GM21723 (cell line): ENCODE measurements at regions not wholly inside any gene's neighbourhood (a gene's known extent, or its start where the extent isn't known, plus 50 kb on each side); places are given as distances from the start of the nearest gene placed in this dataset.
"Not testable (repeated sequence)": the region's sequence is repeated elsewhere in the genome, so short reads cannot be mapped to it uniquely, and the experiment has no call there.

Experiments
- ATAC-seq: cut with Tn5 transposase; IDR thresholded peaks from one replicate; pipeline ENCODE4 v1.9.1; 2021; ENCODE audit warnings: mild to moderate bottlenecking, moderate library complexity; ENCODE audit not compliant: unreplicated experiment

DNA sequence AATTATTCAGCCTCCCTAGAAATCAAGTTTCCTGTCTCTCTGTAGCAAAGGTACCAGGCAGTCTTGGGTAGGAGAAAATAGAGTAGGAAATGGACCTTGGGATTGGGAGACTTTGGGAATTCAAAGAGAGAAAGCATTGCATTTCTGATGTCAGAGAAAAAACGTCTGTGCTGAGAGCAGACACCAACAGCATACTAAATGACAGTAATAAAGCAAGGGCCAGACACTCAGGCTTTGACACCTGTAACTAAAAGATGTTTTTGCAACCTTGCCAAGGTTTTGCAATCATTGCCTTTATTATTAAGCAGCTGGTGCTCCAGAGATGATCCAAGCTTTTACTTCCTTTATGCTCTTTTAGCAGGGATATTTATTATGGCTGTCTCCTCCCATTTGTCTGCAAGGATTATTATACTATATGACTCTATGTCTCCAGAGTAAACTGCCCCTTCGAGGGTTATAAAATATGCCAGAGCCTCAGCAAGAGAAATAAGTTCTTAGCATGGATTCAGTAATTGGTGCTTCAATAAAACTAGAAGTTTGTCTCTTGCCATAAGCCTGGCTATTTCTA lies 85.2 kb upstream of the GRAMD1B start:
- ATAC-seq = no peak

DNA sequence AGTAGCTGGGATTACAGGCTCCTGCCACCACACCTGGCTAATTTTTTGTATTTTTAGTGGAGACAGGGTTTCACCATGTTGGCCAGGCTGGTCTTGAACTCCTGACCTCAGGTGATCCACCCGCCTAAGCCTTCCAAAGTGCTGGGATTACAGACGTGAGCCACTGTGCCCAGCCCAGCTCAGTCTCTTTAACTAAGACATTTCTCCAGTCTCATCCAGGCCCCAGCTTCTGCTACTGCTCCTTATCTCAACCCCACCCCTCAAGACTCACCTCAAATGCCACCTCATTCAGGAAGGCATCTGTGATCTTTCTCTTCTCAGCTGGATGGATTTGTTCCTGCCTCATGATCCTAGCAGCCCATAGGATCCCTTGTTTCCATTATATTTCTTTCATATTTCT lies 85.9 kb upstream of the GRAMD1B start:
- not testable (repeated sequence) for ATAC-seq

DNA sequence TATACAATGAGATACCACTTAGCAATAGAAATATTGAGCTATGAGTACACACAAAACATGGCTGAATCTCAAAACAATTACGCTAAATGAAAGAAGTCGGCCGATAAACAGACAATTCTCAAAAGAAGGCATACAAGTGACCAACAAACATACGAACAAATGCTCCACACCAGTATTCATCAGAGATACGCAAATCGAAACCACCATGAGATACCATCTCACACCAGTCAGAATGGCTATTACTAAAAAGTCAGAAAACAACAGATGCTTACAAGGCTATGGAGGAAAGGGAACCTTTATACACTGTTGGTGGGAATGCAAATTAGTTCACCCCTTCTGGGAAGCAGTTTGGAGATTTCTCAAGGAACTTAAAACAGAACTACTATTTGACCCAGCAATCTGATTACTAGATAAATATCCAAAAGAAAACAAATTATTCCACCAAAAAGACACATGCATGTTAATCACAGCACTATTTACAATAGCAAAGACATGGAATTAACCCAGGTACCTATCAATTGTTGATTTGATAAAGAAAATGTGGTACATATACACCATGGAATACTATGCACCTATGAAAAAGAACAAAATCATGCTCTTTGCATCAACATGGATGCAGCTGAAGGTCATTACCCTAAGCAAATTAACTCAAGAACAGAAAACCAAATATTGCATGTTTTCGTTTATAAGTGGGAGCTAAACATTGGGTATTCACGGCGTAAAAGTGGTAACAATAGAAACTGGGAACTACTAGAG lies 90.9 kb upstream of the GRAMD1B start:
- no peak for ATAC-seq

DNA sequence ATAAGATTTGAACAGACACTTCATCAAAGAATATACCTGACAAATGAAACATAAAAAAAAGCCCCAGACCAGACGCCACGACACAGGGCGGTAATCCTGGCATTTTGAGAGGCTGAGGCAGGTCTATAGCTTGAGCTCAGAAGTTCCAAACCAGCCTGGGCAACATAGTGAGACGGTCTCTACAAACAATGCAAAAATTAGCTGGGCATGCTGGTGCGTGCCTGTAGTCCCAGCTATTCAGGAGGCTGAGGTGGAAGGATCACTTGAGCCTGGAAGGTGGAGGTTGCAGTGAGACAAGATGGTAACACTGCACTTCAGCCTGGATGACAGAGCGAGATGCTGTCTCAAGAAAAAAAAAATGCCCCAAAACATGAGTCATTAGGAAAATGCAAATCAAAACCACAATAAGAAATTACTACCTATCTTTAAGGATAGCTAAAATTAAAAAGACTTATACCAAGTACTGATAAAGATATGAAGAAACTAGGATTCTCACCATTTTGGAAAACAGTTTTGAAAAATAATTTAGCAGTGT lies 91.7 kb upstream of the GRAMD1B start:
- ATAC-seq = no peak

DNA sequence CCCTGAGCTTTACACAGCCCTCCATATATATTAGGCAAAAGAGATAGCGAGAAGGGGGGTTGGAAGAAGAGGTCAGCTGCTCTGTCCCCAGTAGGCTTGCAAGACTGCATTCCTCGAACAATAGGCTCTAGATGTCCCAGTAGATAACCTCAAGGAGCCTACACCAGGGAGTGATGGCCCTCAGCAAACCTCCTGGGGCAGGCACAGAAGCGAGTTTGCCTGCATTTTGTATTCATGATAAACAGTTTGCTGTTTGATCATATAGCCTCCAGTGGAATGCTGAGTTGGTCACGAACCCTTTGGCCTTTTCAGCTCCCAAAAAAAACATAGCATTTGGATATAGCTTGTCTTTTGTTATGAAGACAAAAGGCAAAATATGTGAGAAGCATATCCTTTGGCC lies 95.1 kb upstream of the GRAMD1B start:
- ATAC-seq = no peak

DNA sequence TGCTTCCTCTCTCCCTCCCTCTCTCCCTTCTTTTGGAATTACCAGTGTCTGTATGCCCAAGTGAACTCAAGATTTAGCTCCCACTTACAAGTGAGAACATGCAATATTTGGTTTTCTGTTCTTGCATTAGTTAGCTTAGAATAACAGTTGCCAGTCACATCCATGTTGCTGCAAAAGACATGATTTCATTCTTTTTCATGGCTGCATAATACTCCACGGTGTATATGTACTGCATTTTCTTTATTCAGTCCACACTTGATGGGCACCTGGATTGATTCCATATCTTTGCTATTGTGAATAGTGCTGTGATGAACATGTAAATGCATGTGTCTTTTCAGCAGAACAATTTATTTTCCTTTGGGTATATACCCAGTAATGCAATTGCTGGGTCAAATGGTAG lies 97.5 kb upstream of the GRAMD1B start:
- not testable (repeated sequence) for ATAC-seq

DNA sequence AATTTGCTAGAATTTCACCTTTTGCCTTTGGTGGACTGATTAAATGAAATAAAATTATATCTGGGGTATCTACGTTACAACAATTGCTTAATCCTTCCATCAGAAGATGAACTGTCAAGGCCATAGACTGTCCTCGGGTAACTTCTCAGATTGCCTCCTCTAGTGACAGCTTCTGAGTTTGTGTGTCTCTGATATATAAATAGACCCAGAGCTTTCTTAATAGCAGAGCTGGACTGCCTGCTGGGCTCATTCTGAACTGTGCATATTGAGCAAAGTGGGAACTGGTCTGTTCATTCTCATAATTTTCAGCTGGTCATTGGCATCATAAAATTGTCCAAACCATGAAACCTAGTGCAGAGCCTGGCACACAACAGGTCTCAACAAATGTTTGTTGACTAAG lies 99.1 kb upstream of the GRAMD1B start:
- ATAC-seq = no peak

DNA sequence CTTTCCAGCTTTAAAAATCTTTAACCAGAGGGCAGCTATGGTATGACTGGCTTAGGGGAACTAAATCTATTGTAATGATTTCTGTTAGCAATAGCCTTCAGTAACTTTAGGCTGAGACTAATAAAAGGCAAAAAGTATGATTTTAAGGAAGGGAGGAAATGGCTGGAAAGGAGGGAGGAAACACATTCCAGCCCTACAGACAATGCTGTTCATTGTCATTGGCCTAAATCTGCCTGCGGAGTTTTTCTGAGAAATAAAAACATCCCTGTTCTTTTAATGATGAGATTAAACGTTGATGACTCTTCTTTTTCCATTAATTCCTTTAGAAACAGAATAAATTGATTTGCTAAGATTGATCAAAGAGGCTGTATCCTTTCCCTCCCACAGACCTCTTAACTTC lies 99.6 kb upstream of the GRAMD1B start:
- no peak for ATAC-seq

DNA sequence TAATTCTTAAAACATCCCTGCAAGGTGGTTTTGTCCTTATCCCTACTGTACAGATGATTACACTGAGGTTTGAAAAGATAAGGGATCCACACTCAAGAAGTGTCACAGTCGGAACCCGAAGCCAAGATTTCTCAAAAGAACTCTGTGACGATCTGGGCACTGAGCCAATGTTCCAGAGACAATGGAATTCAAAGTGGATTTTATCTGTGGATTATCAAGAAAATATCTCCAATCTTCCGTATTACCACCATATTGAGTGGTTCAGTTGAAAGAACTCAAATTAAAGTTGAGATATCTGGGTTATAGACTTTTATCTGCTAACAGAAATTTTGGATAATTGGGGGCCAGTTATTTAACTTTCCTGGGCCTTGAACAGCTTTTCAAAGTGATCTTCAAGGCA lies 100.0 kb upstream of the GRAMD1B start:
- no peak for ATAC-seq

DNA sequence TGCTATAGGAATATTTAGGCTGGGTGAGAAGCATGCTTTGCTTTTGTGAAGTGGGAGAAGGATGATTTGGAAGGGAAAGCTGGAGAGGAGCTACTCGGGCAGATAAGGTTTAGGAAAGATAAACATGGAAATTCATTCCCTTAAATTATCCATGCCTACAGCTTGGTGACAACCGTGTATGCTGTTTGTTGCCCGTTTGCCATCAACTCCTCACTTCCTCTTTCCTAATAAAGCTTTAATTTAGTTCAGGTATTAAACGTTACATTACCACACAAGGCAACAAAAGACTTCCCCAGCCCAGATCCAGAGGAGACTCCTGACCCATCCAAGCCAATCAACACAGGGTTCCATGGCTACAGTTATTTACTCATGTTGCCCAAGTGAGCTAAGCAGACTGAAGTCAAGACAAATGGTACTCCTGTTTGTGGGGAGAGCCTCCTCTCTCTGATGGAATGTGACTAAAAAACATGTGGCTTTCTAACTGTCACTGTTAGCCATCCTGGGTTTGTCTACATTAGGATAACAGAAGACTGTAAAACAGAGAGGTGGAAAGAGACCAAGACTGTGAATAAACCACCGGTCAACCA lies 101.7 kb upstream of the GRAMD1B start:
- no peak for ATAC-seq

DNA sequence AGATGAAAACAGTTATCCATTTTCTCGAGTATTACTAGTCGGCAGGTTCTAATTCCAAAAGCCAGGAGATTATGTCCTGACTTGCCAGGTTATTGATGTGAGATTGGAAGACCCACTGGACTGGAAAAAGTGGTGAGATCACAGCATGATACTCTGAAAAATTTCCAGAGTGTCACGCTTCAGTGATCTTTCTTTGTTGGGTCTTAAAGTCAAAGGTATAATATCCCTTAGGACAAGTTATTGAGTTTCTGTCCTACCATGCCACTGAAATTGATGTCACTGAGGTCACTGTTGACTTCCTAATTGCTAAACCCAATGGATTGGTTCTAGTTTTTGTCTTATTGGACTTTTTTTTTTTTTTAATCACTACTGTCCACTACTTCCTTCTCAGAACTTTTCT lies 104.5 kb upstream of the GRAMD1B start:
- no peak for ATAC-seq

DNA sequence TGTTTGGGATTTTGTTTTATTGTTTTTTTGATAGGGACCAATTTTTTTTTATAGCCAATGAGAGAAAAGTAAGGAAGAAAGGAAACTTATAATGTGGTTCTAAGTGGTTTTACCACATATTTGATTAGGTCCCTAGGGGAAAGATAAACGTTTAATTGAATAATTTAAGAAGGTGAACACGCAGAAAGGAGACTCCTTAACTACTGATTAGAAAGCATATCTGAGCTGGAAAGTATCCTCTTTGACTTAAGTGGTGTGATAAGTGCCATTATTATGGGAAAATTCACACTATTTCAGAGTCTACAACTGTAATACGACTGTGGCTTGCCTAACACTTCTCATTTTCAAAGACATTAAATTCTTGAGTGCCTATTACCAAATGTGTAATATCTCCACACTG lies 106.5 kb upstream of the GRAMD1B start:
- ATAC-seq = no peak

DNA sequence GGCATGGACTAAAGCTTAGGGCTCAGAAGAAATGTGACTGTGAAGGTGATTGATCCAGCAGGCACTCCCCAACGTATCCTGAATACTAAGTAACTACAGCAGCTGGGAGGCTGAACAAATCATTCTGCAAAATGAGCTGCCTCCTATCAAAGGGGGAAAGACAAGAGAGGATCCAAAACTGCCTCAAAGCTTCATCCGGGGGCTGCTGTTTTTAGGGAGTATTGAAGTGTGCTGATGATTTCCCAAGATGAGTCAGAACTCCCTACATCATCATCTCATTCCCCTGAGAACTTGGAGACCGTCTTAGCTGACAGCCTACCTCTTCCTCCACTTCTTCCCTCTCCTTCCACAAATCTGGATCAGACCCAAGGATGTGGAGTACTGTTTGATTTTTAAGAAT lies 108.4 kb upstream of the GRAMD1B start:
- ATAC-seq = no peak

DNA sequence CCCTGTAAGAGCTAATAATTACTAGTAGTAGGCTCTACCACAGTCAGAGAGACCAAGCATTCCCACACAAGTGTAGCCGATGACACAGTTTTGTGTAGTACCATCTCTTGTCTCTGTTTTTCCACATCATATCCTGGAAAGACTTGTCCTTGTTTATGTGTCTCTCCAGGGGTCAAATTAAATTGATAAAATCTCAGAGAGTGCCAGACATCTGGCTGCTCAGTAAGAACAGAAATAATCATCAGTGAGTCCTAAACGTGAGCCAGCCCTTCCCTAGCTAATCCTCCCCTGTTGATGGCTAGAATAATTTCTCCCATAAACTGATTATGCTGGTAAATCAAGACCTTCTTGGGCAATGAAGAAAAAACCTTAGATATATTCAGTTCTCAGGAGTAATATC lies 111.4 kb upstream of the GRAMD1B start:
- no peak for ATAC-seq

DNA sequence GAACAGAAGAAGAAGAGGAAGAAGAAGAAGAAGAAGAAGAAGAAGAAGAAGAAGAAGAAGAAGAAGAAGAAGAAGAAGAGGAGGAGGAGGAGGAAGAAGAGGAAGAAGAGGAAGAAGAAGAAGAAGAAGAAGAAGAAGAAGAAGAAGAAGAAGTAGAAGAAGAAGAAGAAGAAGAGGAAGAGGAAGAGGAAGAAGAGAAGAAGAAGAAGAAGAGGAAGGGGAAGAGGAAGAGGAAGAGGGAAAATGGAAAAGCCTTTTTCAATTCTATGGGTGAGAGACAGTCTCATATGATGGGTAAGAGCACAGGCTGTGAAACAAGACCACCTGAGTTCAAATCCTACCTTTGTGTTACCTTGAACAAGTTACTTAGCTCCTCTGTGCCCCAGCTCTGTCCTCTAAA lies 111.9 kb upstream of the GRAMD1B start:
- not testable (repeated sequence) for ATAC-seq

DNA sequence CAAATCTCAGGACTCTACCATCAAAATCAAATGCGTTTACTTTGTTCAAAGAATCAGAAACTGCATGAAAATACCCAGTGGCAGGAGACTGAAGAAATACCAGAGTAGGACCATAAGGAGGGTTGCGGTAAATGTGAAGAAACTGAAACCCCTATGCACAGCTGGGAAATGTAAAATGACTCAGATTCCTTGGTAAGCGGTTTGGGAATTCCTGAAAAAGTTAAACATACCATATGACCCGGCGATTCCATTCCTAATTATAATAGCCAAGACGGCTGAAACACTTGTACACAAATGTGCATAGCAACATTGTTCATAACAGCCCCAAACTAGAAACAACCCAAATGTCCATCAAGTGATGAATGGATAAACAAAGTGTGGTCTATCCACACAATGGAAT lies 114.1 kb upstream of the GRAMD1B start:
- ATAC-seq = no peak

DNA sequence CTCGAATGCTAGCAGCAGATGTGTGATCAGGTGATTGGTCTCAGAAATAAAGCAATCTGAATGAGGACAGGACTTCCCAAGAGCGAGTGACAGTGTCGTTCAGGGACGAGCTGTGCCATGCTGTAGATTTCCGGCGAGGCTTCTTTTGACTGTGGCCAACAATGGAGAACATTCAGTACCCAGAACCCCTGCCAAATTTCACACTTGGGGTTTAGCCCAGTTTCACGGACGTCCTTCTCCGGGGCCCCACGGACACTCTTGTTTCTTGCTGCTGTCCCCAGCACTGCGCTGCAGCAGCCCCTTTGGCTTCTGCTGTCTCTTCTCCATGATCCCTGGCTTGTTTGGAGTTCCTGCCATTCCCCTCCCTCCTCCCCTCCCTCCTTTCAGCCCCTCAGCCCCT lies 115.1 kb upstream of the GRAMD1B start:
- ATAC-seq = no peak

DNA sequence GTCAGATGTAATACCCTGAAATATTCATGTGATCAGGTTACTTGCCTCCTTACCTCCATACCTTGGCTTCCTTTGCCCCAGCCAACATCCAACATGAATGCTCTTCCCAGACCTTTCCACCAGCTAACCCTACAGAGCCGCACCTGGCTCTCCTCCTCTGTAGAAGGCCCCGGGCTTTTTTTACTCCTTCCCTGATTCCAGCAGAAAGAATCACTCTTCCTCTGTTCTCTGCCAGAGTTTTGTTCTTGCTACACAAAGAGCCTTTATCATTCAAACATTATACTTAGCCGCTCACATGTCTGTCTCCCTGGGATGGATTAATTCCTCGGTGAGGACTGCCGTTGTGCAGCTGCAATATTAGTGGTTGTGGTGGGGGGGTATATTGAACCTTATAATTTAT lies 116.8 kb upstream of the GRAMD1B start:
- ATAC-seq = no peak

DNA sequence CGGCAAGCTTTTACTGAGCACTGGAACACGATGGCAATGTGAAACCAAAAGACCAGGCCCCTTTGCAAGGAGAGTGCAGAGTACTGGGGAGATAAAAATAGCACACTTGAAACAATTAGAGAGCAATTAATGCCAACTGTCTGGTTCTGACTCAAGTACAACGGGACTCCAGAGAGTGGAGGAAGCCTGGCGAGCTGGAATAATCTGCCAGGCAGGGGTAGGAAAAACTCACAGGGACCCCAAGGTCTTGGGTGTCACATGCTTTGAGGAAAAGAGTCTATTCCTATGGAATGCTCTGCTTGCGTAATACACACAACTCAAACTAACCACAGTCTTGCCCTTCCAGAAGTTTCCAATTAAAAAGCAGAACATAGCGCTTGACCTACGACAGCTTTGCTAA lies 113.0 kb upstream of the CLMP start:
- ATAC-seq = no peak

DNA sequence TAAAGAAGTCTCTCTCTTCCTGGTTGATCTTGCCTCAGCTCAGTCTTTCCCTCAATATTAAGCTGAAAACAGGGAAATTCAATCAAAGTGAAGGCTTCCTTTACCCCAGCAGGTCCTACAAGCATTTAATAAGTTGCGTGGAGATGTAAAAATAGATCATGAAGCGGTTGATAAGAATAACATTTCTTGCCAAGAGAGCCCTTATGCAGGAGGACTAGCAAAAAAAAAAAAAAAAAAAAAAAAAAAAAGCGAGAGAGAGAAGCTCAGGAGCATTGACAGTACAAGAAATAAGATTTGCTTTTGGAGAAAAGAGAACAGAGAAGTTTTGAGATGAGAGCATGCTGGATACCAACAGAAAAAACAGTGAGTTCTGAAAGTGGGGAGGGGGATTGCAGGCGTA lies 112.2 kb upstream of the CLMP start:
- ATAC-seq = no peak

DNA sequence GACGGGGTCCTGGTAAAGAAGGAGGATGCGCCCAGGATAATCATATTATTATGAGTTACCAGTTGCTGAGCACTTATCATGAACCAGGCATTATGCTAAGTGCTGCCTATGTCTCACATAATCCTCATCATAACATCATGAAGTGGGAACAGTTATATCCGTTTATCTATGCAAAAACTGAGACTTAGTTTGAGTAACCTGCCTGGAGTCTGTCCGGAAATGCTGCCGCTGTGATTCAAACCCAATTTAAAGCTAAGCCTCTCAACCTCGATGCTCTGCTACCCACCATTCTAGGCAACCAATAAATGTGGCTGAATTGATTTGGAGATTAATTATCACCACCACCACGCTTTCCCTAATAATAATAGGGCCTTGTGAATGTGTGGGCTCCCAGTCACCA lies 111.5 kb upstream of the CLMP start:
- no peak for ATAC-seq

DNA sequence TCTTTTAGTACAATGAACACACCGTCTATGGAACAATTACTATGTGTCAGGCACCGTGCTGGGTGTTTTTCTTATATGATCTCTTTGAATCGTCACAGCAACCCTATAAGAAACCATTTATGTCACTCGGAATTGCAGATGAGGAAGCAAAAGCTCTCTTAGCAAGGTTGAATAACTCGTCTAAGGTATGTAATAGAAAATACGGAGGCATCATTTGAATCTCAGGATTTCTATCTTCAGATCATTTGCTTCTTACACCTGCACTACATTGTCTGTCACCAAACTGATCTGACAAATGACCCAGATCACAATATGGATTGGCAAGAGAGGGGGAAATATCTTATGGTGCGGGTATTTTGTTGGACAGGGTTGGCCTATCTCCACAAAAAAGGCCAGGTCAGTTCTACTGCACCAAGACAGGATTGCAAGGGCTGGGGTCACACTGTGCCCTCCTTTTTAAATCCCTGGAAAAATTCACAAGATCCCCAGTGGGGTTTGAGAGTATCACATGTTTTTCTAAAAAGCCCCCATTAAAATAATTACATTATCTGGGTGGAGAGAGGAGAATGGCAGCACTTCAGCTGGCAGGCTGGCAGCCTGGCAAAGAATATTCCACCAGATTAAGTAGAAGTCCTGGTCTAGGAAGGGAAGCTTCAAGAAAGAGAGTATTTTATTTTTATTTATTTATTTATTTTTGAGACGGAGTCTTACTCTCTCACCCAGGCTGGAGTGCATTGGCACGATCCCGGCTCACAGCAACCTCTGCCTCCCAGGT lies 110.7 kb upstream of the CLMP start:
- no peak for ATAC-seq
